ENCODE measurements at regions not wholly inside any gene's neighbourhood (a gene's known extent, or its start where the extent isn't known, plus 50 kb on each side); places are given as distances from the start of the nearest gene placed in this dataset.

DNA sequence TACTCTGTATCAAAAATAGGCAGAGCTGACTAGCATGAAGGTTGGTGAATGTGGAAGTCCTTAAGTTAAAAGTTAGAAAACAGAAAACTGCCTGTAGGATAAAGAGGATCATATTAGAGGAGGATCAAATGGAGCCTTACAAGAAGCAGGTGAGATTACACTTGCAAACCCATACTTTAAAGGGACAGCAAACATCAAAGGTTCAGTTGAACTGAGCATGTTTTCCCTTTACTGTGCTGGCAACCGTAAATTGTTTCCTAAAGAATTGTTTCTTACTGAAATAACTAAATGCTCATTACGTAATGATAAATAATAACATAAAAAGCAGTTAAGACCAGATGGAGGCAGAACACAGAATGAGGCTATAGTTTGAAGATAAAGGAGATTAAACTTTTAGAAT lies 465.3 kb upstream of the FTMT start:
- TF ChIP-seq, protein P1, sequence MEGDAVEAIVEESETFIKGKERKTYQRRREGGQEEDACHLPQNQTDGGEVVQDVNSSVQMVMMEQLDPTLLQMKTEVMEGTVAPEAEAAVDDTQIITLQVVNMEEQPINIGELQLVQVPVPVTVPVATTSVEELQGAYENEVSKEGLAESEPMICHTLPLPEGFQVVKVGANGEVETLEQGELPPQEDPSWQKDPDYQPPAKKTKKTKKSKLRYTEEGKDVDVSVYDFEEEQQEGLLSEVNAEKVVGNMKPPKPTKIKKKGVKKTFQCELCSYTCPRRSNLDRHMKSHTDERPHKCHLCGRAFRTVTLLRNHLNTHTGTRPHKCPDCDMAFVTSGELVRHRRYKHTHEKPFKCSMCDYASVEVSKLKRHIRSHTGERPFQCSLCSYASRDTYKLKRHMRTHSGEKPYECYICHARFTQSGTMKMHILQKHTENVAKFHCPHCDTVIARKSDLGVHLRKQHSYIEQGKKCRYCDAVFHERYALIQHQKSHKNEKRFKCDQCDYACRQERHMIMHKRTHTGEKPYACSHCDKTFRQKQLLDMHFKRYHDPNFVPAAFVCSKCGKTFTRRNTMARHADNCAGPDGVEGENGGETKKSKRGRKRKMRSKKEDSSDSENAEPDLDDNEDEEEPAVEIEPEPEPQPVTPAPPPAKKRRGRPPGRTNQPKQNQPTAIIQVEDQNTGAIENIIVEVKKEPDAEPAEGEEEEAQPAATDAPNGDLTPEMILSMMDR (IDR thresholded peaks at IDR 0.05), result no peak
- TF ChIP-seq EZH2phosphoT487 (IDR thresholded peaks at IDR 0.05), result no peak
- no peak for TF ChIP-seq EZH2 (IDR thresholded peaks at IDR 0.05)

All from neural progenitor cell (in vitro differentiated cells).